Sigmoid colon (tissue), 3 donors: ENCODE measurements at regions not wholly inside any gene's neighbourhood (a gene's known extent, or its start where the extent isn't known, plus 50 kb on each side); places are given as distances from the start of the nearest gene placed in this dataset.

ENCODE experiments used
- POLR2A ChIP-seq, 2 donors: fragments of 450-650 bp; IDR thresholded peaks; one replicate each; pipeline ENCODE4 v1.6.1; 2016; ENCODE audit warnings: antibody characterized with exemption in 2 of 2, mild to moderate bottlenecking in 2 of 2, moderate library complexity in 2 of 2
- TF ChIP-seq, protein P1 (sequence below), 4 experiments: fragments of 450-650 bp in 3 of 4; fragments of 200-600 bp in 1 of 4; IDR thresholded peaks; one replicate each; pipeline ENCODE4 v1.5.1; 2016 to 2019; ENCODE audit warnings: antibody characterized with exemption in 4 of 4, mild to moderate bottlenecking in 3 of 4, moderate library complexity in 2 of 4

GRCh38 chr10:62959553-62959952 lies 143.4 kb upstream of the EGR2 start:
- TF ChIP-seq, protein P1, sequence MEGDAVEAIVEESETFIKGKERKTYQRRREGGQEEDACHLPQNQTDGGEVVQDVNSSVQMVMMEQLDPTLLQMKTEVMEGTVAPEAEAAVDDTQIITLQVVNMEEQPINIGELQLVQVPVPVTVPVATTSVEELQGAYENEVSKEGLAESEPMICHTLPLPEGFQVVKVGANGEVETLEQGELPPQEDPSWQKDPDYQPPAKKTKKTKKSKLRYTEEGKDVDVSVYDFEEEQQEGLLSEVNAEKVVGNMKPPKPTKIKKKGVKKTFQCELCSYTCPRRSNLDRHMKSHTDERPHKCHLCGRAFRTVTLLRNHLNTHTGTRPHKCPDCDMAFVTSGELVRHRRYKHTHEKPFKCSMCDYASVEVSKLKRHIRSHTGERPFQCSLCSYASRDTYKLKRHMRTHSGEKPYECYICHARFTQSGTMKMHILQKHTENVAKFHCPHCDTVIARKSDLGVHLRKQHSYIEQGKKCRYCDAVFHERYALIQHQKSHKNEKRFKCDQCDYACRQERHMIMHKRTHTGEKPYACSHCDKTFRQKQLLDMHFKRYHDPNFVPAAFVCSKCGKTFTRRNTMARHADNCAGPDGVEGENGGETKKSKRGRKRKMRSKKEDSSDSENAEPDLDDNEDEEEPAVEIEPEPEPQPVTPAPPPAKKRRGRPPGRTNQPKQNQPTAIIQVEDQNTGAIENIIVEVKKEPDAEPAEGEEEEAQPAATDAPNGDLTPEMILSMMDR (IDR thresholded peaks at IDR 0.05) = no peak
- no peak for TF ChIP-seq POLR2A (IDR thresholded peaks at IDR 0.05)
